HepG2 (cell line): ENCODE measurements at regions not wholly inside any gene's neighbourhood (a gene's known extent, or its start where the extent isn't known, plus 50 kb on each side); places are given as distances from the start of the nearest gene placed in this dataset.

Experiments
- ATAC-seq: fragments of 200-7000 bp; cut with Tn5 transposase; 3 replicates; pipeline ENCODE4 v1.9.1; 2020; ENCODE audit warnings: mild to moderate bottlenecking, moderate library complexity
- BruUV-seq: library from RNA; stranded (reverse); fragments of 400-500 nt; replicated peaks from 2 replicates; lab custom pipeline; 2021; lab: Mats Ljungman, UMichigan
- CTCF ChIA-PET: fragments of 300-600 bp; formaldehyde crosslinking; extraction: SDS; loops from one replicate; lab custom pipeline; 2021; ENCODE audit warnings: low total read pairs, inconsistent platforms, low intra/inter-chr PET ratio; lab: Yijun Ruan, JAX
- POLR2A ChIA-PET: fragments of 350-600 bp; sonication (Branson Sonifier 250); formaldehyde crosslinking; loops from one replicate; lab custom pipeline; 2020; ENCODE audit warnings: antibody characterized with exemption, inconsistent platforms; lab: Yijun Ruan, JAX
- DNase-seq: peaks from one replicate; pipeline ENCODE4 v3.0.0-alpha.2; 2015; ENCODE audit warnings: low spot score
- FAIRE-seq: peaks from 3 replicates; lab custom pipeline; 2011; peaks lifted over from hg19 to GRCh38; lab: Jason Lieb, UNC
- H2AFZ ChIP-seq: one replicate; pipeline ENCODE4 v1.6.1; 2011; ENCODE audit warnings: low read length, inconsistent platforms
- H3K27ac ChIP-seq: fragments of 300-600 bp; 3 replicates; pipeline ENCODE4 v1.8.0; 2011; ENCODE audit warnings: mixed run types, mild to moderate bottlenecking, mixed read lengths, low read length, inconsistent platforms; ENCODE audit not compliant: insufficient read depth; ENCODE audit errors: extremely low read length
- H3K27me3 ChIP-seq, 2 experiments: fragments of 200-600 bp in 1 of 2; 2 replicates in 1 of 2; 3 replicates in 1 of 2; pipeline versions ENCODE4 v1.6.0 to v1.8.0; 2011; ENCODE audit warnings: low read length in 2 of 2, mild to moderate bottlenecking in 2 of 2, moderate library complexity in 2 of 2, inconsistent platforms in 1 of 2; ENCODE audit not compliant: insufficient read depth in 2 of 2, control insufficient read depth in 1 of 2
- H3K36me3 ChIP-seq, 2 experiments: fragments of 200-600 bp in 1 of 2; replicated peaks in 1 of 2; 2 replicates in 1 of 2; 3 replicates in 1 of 2; pipeline versions ENCODE4 v1.5.1 to v1.8.0; 2011; ENCODE audit warnings: low read length in 2 of 2, inconsistent platforms in 1 of 2; ENCODE audit not compliant: insufficient read depth in 2 of 2, control insufficient read depth in 1 of 2
- H3K4me1 ChIP-seq: 2 replicates; pipeline ENCODE4 v1.5.1; 2012; ENCODE audit warnings: low read length, inconsistent platforms; ENCODE audit not compliant: insufficient read depth
- H3K4me2 ChIP-seq: 2 replicates; pipeline ENCODE4 v1.6.0; 2011; ENCODE audit warnings: low read depth, low read length, inconsistent platforms
- H3K4me3 ChIP-seq, 3 experiments: fragments of 200-600 bp in 1 of 3; sonication (generic), shearing (Covaris generic) in 1 of 3; replicated peaks in 1 of 3; 2 replicates each; pipeline ENCODE4 v1.5.1; 2011 to 2016; ENCODE audit warnings: low read length in 3 of 3, inconsistent platforms in 2 of 3, low read depth in 2 of 3, mild to moderate bottlenecking in 2 of 3, control low read depth in 1 of 3, mixed read lengths in 1 of 3; ENCODE audit not compliant: insufficient read depth in 1 of 3
- H3K79me2 ChIP-seq: one replicate; pipeline ENCODE4 v1.6.1; 2011; ENCODE audit warnings: low read length, inconsistent platforms; ENCODE audit not compliant: insufficient read depth
- H3K9ac ChIP-seq: 2 replicates; pipeline ENCODE4 v1.6.0; 2011; ENCODE audit warnings: mild to moderate bottlenecking, low read depth, low read length, inconsistent platforms; ENCODE audit not compliant: insufficient read depth
- H3K9me3 ChIP-seq: 2 replicates; pipeline ENCODE4 v1.5.1; 2012; ENCODE audit warnings: mild to moderate bottlenecking, low read length
- H4K20me1 ChIP-seq: 2 replicates; pipeline ENCODE4 v1.6.0; 2011; ENCODE audit warnings: inconsistent platforms, mild to moderate bottlenecking, low read length, moderate library complexity; ENCODE audit not compliant: insufficient read depth
- ARNT2 ChIP-seq: sonication (generic); formaldehyde crosslinking; IDR thresholded peaks from 2 replicates; pipeline ENCODE4 v1.8.0; 2022; ENCODE audit warnings: mild to moderate bottlenecking, low read depth, missing genetic modification reagents, moderate library complexity
- ELF3 ChIP-seq: IDR thresholded peaks from 2 replicates; pipeline ENCODE4 v1.6.1; 2016; ENCODE audit warnings: missing genetic modification reagents, missing compliant biosample characterization
- KLF13 ChIP-seq: sonication (generic); formaldehyde crosslinking; IDR thresholded peaks from 2 replicates; pipeline ENCODE4 v1.4.0; 2020; ENCODE audit warnings: mild to moderate bottlenecking, missing genetic modification reagents
- SUZ12 ChIP-seq: fragments of 150-350 bp; IDR thresholded peaks from 2 replicates; pipeline ENCODE4 v1.6.1; 2014; ENCODE audit warnings: low read depth, low read length
- ZNF3 ChIP-seq: IDR thresholded peaks from 2 replicates; pipeline ENCODE4 v1.7.0; 2017; ENCODE audit warnings: inconsistent platforms
- ZNF382 ChIP-seq: sonication (generic); formaldehyde crosslinking; IDR thresholded peaks from 2 replicates; pipeline ENCODE4 v1.5.0; 2020; ENCODE audit warnings: missing genetic modification reagents, mild to moderate bottlenecking, borderline replicate concordance
- ZNF616 ChIP-seq: sonication (generic); formaldehyde crosslinking; IDR thresholded peaks from 2 replicates; pipeline ENCODE4 v1.5.0; 2020; ENCODE audit warnings: low read depth, mild to moderate bottlenecking, missing genetic modification reagents
- WGBS: methylation state at CpG from one replicate; pipeline ENCODE4 v1.1.6; 2017; ENCODE audit warnings: low lambda C conversion rate; 5-methylcytosine and 5-hydroxymethylcytosine counted together
- in situ Hi-C: cut with HindIII; loops from 2 replicates; pipeline ENCODE4 v1.10.0; 2017; ENCODE audit warnings: low pct_unique_long_range_greater_than_20kb; ENCODE audit not compliant: extremely low pct_ligation_motif_present
- intact Hi-C: fragments of 100-400 bp; cut with micrococcal nuclease; formaldehyde crosslinking; loops from one replicate; pipeline ENCODE4 v1.10.0; 2022; ENCODE audit not compliant: unreplicated experiment
- TF ChIP-seq, protein P1 (sequence below): sonication (generic); formaldehyde crosslinking; IDR thresholded peaks from 2 replicates; pipeline ENCODE4 v1.4.0; 2020; ENCODE audit warnings: missing genetic modification reagents
- TF ChIP-seq, protein P2 (sequence below): sonication (generic); formaldehyde crosslinking; IDR thresholded peaks from 2 replicates; pipeline ENCODE4 v1.4.0; 2020; ENCODE audit warnings: mild to moderate bottlenecking, missing genetic modification reagents
- TF ChIP-seq, protein P3 (sequence below): sonication (generic); formaldehyde crosslinking; IDR thresholded peaks from 2 replicates; pipeline ENCODE4 v1.4.0; 2020; ENCODE audit warnings: missing genetic modification reagents
- TF ChIP-seq, protein P4 (sequence below): sonication (generic); formaldehyde crosslinking; IDR thresholded peaks from 2 replicates; pipeline ENCODE4 v1.5.1; 2020; ENCODE audit warnings: mild to moderate bottlenecking, missing genetic modification reagents, borderline replicate concordance

DNA sequence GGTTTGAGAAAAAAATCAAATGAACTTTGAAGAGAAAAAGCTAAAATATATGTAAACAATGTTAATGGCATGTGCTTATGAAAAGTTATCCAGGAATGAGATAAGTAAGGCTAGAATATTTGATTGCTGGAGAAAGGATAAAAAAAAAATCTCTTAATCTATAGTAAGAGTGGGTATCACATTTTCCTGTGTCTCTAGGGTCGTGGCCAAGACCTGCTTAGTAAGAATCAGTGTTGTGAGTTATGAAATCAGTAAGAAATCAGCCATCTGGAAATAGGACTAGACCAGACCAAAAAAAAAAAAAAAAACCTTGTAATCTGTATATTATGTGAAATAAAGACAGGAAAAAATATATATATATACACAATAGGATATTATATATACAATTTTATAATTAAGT, 1153.9 kb downstream of the CDH11 start:
- no peak overlapping the region for H3K9ac ChIP-seq
- no peak overlapping the region for H3K27ac ChIP-seq
- FAIRE-seq (no peak), ATAC-seq (no peak)
- H3K4me2 ChIP-seq, result no peak overlapping the region
- POLR2A ChIA-PET, result no interaction called here
- in situ Hi-C loops, result no loop called here
- no TSS peak for BruUV-seq
- TF ChIP-seq, protein P1, sequence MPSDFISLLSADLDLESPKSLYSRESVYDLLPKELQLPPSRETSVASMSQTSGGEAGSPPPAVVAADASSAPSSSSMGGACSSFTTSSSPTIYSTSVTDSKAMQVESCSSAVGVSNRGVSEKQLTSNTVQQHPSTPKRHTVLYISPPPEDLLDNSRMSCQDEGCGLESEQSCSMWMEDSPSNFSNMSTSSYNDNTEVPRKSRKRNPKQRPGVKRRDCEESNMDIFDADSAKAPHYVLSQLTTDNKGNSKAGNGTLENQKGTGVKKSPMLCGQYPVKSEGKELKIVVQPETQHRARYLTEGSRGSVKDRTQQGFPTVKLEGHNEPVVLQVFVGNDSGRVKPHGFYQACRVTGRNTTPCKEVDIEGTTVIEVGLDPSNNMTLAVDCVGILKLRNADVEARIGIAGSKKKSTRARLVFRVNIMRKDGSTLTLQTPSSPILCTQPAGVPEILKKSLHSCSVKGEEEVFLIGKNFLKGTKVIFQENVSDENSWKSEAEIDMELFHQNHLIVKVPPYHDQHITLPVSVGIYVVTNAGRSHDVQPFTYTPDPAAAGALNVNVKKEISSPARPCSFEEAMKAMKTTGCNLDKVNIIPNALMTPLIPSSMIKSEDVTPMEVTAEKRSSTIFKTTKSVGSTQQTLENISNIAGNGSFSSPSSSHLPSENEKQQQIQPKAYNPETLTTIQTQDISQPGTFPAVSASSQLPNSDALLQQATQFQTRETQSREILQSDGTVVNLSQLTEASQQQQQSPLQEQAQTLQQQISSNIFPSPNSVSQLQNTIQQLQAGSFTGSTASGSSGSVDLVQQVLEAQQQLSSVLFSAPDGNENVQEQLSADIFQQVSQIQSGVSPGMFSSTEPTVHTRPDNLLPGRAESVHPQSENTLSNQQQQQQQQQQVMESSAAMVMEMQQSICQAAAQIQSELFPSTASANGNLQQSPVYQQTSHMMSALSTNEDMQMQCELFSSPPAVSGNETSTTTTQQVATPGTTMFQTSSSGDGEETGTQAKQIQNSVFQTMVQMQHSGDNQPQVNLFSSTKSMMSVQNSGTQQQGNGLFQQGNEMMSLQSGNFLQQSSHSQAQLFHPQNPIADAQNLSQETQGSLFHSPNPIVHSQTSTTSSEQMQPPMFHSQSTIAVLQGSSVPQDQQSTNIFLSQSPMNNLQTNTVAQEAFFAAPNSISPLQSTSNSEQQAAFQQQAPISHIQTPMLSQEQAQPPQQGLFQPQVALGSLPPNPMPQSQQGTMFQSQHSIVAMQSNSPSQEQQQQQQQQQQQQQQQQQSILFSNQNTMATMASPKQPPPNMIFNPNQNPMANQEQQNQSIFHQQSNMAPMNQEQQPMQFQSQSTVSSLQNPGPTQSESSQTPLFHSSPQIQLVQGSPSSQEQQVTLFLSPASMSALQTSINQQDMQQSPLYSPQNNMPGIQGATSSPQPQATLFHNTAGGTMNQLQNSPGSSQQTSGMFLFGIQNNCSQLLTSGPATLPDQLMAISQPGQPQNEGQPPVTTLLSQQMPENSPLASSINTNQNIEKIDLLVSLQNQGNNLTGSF (CRISPR knock-in tag), result no peak
- no peak for TF ChIP-seq SUZ12
- TF ChIP-seq ELF3 (CRISPR knock-in tag), result no peak
- no peak for TF ChIP-seq KLF13 (CRISPR knock-in tag)
- TF ChIP-seq, protein P2, sequence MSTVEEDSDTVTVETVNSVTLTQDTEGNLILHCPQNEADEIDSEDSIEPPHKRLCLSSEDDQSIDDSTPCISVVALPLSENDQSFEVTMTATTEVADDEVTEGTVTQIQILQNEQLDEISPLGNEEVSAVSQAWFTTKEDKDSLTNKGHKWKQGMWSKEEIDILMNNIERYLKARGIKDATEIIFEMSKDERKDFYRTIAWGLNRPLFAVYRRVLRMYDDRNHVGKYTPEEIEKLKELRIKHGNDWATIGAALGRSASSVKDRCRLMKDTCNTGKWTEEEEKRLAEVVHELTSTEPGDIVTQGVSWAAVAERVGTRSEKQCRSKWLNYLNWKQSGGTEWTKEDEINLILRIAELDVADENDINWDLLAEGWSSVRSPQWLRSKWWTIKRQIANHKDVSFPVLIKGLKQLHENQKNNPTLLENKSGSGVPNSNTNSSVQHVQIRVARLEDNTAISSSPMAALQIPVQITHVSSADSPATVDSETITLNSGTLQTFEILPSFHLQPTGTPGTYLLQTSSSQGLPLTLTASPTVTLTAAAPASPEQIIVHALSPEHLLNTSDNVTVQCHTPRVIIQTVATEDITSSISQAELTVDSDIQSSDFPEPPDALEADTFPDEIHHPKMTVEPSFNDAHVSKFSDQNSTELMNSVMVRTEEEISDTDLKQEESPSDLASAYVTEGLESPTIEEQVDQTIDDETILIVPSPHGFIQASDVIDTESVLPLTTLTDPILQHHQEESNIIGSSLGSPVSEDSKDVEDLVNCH (CRISPR knock-in tag), result no peak
- TF ChIP-seq, protein P3, sequence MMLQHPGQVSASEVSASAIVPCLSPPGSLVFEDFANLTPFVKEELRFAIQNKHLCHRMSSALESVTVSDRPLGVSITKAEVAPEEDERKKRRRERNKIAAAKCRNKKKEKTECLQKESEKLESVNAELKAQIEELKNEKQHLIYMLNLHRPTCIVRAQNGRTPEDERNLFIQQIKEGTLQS (CRISPR knock-in tag), result no peak
- TF ChIP-seq ZNF616 (CRISPR knock-in tag), result no peak
- TF ChIP-seq ZNF382 (CRISPR knock-in tag), result no peak
- no peak for TF ChIP-seq ZNF3 (CRISPR knock-in tag)
- TF ChIP-seq, protein P4, sequence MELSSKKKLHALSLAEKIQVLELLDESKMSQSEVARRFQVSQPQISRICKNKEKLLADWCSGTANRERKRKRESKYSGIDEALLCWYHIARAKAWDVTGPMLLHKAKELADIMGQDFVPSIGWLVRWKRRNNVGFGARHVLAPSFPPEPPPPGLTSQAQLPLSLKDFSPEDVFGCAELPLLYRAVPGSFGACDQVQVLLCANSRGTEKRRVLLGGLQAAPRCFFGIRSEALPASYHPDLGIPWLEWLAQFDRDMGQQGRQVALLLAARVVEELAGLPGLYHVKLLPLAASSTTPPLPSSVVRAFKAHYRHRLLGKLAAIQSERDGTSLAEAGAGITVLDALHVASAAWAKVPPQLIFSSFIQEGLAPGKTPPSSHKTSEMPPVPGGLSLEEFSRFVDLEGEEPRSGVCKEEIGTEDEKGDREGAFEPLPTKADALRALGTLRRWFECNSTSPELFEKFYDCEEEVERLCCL, result no peak
- TF ChIP-seq ARNT2, result no peak
- TF ChIP-seq, all 625 proteins: peak for 0
- intact Hi-C loops, result no loop called here
- WGBS, result 0% methylated on average over 1 of the region's 1 CpG
- Histone ChIP-seq H2AFZ (no peak overlapping the region), H4K20me1 (no peaks in the 10 kb centered on the region), H3K9me3 (peaks cover 33% of the 10 kb centered on the region), H3K4me1 (no peaks in the 10 kb centered on the region), H3K27me3 (no peaks in the 10 kb centered on the region), H3K4me3 (no peak overlapping the region), H3K79me2 (no peaks in the 10 kb centered on the region), H3K36me3 (no peaks in the 10 kb centered on the region)
- DNase-seq, result no peak
- CTCF ChIA-PET, result no interaction called here
